Vagina (tissue), 2 donors: ENCODE measurements at regions not wholly inside any gene's neighbourhood (a gene's known extent, or its start where the extent isn't known, plus 50 kb on each side); places are given as distances from the start of the nearest gene placed in this dataset.

Experiments
- CTCF ChIP-seq, 3 experiments: fragments of 450-650 bp in 2 of 3; fragments of 200-600 bp in 1 of 3; sonication (generic) in 1 of 3; IDR thresholded peaks; one replicate each; pipeline ENCODE4 v1.5.1; 2017 to 2019; ENCODE audit warnings: antibody characterized with exemption in 3 of 3, mild to moderate bottlenecking in 2 of 3, moderate library complexity in 2 of 3
- POLR2A ChIP-seq, 2 donors: fragments of 450-650 bp; IDR thresholded peaks; one replicate each; pipeline ENCODE4 v1.6.1; 2017; ENCODE audit warnings: antibody characterized with exemption in 2 of 2, mild to moderate bottlenecking in 2 of 2, moderate library complexity in 2 of 2

- TF ChIP-seq CTCF (IDR thresholded peaks at IDR 0.05) (no peak), POLR2A (IDR thresholded peaks at IDR 0.05) (no peak)
These were observed 199.9 kb upstream of the GNAI1 start for GRCh38 chr7:79934727-79935126.
